ENCODE measurements at regions not wholly inside any gene's neighbourhood (a gene's known extent, or its start where the extent isn't known, plus 50 kb on each side); places are given as distances from the start of the nearest gene placed in this dataset.
A peak's percentile ranks its signal among the peaks of the same experiment; 100 is the strongest.
"Not testable (repeated sequence)": the region's sequence is repeated elsewhere in the genome, so short reads cannot be mapped to it uniquely, and the experiment has no call there.

DNA sequence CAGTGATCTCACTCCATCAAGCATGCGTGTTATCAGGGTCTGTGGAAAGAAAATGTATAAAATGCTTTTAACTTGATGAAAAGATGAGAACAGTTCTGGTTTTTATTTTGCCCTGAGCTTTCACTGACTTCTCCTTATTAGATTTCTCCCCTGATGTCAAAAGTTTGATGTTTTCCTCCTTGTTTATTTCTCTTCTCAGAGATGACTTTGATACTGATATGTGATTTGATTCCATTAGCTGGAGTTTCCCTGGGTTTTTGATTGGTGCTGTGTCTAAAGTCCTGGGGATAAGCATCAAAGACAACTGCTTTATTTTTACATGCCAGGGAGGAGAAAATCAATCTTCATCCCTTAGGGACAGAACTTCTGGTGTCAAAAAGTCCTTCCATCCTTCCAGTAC is 510.0 kb downstream of the KCTD16 start:
- no peak for DNase-seq (ENCODE audit: low read depth)

DNA sequence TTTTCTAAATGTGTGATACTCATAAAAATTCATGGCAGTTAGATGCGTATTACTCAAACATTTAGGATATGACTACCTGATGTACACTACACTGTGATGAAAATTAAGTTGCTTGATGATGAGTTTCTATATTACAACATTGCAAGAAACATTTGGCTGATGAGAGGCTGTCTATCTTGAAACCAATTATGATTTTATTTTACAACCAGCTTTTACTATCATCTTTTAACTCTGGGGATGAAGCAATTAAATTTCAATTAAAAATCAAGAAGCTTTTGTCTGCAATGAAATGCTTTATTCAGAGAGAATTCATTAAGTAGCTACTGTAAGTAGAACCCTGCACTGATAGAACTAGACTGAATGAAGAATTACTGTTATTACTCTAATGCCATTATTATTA is 500.4 kb downstream of the KCTD16 start:
- no peak for DNase-seq (ENCODE audit: low read depth)

DNA sequence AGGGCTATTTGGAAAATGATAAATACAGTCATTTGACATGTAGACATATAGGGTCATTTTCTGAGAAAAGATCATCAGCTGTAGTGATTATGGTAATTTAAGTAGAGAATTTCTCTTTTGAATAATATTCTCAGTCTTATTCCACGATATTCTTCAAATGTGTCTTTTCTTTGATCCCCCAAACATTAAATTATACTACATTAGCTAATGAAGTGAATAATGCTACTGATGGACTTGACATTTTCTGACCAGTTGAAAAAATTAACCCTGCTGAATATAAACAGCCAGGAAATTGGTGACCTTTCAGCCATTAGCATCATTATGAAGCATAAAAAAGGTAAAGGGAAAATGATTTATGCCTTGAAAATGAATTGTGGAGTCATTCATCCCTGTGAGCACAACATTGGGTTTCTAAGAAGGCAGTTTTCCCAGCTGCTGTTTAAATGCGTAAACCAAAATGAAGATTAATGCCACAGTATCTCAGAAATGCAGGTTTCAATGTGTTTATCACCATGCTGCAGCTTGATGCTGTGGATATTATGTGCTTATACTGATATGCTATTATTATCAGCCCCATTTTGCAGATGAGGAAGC is 489.1 kb downstream of the KCTD16 start:
- DNase-seq (ENCODE audit: low read depth) = no peak

DNA sequence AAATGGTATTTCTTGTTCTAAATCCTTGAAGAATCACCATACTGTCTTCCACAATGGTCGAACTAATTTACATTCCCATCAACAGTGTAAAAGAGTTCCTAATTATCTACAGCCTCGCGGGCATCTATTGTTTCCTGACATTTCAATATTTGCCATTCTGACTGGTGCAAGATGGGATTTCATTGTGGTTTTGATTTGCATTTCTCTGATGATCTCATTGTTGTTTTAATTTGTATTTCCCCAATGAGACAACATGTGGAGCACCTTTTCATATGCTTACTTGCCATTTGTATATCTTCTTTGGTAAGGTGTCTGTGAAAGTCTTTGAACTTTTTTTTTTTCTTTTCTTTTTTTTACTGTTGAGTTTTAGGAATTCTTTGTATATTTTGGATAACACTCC is 473.6 kb downstream of the KCTD16 start:
- no peak for DNase-seq (ENCODE audit: low read depth)

DNA sequence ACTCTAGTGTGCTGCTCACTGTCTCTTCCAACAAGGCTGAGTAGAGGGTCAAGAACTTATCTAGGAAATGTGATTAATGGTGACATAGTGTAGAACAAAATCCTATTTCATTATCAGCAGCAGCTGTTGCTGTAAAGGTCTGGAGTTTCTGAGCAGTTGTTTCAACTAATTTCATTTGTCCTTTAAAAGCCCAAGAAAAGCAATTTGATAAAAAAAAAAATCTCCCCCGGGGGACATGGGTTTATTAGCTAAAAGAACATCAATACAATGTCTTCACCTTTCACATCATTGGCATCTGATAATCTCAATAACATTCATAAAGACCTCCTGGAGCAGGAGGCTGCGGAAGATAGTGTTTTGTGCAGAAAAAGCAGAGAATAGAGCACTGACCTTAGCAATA is 468.1 kb downstream of the KCTD16 start:
- DNase-seq (ENCODE audit: low read depth) = no peak

DNA sequence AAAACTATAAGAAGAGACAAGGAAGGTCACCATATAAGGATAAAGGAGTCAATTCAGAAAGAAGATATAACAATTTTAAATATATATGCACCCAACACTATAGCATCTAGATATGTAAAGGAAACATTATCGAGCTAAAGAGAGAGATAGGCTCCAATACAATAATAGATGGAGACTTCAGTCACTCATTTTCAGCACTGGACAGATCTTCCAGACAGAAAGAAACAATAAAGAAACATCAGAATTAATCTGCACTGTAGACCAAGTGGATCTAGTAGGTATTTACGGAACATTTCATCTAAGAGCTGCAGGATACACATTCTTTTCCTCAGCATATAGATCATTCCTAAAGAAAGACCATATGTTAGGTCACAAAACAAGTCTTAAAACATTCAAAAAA is 463.5 kb downstream of the KCTD16 start:
- no peak for DNase-seq (ENCODE audit: low read depth)

DNA sequence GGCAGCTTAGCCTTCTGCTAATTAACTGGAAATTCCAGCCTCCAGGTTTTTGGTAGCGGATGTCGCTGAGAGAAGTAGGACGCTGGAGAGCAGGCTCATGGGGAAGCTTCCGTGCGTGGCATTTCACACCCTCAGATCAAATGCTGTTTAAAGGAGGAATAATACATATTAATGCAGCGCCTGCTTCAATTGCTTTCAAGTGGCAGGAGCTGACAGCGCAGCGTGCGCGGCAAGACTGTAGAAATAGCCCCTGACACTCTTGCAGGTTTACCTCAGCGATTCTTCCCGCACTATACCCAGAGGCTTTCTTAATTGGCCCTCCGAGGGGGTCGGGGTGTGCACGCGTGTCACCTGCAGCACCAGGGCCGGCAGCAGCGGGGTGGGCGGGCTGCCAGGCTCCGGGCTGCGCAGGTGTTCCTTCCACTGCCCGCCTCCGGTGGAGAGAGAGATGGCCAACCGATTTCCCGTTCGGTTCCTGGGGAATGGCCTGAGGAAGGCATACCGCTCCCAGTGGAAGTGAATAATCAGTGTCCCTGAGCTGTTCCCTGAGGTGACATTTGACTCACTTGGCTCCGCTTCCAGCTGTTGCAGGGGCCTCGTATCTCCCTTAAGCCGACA is 427.9 kb downstream of the KCTD16 start:
- DNase-seq (ENCODE audit: low read depth) = no peak

DNA sequence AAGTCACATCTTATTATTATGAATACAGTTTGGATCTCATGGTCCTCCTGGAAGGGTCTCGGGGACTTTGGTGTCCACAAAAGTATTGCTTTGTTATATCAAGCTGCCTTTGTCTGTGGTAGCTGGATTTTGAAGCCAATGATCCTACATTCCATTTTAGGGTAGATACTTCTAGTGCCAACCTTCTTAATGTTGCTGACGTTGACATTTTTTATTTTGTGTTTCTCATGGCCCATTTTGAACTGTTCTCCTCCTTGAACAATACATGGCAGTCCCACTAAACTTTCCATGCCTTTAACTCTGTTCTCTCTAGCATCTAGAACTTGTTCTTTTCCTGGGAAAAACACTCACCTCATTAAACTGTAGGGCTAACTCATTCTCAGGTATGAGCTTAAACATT is 425.8 kb downstream of the KCTD16 start:
- no peak for DNase-seq (ENCODE audit: low read depth)

DNA sequence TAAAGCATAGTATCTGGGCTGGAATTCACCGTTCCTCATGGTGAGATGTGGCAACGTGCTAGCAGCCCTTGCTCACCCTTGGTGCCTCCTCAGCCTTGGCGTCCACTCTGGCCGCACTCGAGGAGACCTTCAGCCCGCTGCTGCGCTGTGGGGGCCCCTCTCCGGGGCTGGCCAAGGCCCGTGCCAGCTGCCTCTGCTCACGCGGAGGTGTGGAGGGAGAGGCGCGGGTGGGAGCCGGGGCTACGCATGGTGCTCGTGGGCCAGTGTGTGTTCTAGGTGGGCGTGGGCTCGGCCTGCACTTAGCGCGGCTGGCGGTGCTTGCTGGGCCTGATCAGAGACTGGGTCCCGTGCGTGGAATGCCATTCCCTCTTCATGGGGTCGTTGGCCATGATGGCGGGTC is 424.2 kb downstream of the KCTD16 start:
- no peak for DNase-seq (ENCODE audit: low read depth)

DNA sequence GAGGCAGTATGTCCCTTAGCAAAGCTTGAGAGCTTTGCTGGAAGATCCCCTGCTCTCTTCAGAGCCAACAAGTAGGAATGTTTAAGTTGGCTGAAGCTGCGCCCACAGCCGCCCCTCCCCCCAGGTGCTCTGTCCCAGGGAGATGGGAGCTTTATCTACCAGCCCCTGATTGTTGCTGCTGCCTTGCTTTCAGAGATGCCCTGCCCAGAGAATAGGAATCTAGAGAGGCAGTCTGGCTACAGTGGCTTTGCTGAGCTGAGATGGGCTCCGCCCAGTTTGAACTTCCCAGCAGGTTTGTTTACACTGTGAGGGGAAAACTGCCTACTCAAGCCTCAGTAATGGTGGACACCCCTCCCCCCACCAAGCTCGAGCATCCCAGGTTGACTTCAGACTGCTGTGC is 423.6 kb downstream of the KCTD16 start:
- DNase-seq (ENCODE audit: low read depth) = not testable (repeated sequence)

DNA sequence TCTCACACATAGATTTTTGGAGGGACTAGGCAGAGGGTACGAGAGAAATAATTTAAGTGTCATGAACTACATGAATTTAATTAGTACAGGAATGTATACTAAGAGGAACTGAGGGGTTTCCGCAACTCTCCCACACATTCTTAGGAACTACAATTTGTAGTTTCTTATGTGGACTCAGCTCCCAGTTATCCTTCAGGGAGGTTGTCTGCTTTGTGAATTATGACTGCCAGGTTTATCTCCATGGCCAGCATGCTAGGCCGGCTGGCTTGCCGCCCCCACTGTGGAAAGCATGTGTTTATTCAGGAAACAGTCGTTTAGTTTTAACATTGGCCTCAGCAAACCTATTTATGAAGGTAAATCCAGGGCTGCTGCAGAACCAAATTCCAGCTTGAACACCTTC is 415.0 kb downstream of the KCTD16 start:
- no peak for DNase-seq (ENCODE audit: low read depth)

DNA sequence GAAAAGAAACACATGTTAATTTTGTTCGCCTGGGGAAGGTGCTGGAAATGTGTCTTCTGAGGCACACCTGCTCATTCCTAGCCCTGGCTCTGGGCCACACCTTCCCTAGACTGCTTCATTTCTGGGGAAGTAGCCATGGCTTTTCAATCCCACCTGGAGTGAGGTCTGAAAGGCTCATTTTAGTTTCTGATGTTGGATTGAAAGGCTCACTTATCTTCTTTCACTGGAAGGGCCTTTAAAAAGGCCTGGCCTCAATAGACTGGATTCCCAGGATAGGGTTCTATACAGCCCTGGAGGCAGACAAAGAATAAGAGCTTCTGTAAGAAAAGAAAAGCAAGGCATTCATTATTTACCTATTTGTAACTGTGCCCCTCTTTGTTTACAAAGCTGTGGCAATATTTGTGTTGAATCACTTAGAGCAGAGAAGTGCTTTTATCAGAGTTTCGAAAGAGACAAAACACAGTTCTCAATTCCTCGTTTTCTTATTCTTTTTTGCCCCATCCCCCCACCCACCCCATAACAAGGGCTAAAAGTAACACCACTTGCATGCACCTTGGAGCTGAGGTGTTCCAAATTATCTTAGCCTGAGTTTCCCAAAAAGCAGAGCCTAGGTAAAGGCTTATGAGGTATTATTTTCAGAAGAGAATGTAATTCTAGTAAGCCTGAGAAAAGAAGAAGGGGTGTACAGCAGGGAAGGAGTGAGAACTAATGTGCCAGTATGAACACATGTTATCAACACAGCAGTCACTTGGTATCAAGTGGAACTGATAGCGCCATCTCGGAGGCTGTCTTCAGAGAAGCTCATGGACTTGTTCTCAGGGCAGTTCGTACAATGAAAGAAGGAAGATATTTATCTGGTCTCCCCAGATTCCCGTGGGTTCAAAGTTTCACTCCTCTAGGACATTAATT is 413.1 kb downstream of the KCTD16 start:
- DNase-seq (ENCODE audit: low read depth) = no peak

DNA sequence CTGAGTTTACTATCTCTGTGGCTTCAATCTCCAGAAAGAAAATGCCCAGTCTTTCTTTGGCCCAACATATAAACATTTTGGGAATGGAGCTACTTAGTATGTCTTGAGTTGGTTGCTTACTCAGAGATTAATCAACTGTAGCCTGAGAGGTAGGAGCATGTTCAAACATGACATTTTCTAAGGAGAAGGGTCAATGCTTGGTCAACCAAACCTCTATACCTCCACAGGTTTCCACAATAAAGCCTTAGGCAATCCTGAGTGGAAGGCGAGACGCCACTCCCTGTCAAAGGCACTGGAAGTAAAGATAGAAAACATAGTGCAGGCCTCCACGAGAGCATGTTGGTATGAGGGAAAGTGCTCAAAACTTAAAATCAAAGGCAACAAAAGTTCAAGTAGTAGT is 411.4 kb downstream of the KCTD16 start:
- DNase-seq (ENCODE audit: low read depth) = no peak

DNA sequence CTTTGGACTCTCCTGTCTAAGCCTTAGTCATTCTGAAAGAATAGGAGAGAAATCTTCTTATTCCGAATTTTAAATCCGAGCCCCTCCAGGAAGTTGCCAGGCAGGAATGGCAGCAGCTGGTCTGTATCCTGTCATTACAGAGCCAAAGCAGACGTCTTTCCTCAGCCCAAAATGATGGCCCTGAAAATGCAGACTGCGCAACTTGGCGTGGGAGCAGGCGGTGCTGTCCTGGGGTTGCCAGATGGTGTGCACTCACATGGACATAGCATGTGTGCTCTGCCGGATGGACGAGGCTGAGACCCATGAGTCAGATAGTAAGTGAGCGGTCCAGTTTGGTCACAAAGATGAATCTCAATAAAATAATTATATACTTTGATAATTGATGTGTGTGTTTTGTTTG is 410.4 kb downstream of the KCTD16 start:
- no peak for DNase-seq (ENCODE audit: low read depth)

DNA sequence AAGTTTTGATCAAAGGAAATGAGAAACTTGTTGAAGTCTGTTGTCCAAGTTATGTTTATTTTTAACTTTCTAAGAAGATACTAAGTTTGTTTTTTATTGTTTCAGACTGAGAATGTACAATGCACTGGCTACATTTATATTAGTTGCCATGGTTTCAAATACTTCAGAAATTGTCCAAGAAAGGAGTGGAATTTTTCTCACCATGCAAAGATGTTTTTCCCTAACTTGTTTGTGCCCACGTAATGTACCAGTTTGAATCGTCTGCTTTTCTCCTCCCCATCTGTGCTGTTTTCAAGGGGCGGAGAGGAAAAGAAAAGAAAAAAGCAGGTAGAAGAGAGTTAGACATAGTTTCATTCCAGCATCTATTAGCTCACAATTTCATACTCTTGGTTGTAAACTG is 407.0 kb downstream of the KCTD16 start:
- DNase-seq (ENCODE audit: low read depth) = no peak

DNA sequence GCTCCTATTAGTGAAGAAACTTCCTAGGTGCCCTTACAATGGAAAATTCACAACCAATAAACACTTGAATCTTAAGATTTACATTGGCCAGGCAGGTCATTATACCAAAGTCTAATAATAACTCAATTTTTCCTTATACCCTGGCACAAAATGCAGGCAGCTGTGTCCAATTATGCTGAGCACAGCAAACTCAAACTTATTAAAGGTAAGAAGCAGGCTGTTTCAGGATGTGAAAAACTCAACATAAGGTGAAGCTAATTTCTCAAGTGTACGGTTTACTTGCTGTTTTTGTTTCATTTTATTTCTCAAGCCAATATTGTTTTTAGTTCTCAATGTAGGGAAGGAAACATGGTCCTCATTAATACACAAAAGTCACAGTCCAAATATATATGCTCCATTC is 405.1 kb downstream of the KCTD16 start:
- no peak for DNase-seq (ENCODE audit: low read depth)

DNA sequence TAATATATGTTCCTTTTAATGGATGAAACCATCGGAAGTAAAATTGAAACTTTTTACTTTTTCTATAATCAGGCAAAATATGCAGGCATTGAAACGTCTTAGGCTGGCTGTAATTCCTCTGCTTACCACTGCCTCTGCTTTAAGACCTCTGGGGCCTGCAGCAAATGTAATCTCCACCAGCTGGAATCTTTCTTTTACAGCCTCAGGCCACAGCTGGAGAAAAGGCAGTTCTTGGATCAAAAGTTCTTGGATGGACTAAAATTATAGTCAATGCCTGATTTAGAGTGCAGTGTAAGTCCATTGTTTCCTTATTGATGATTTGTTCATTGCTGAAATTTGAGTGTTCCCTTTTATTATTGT is 396.7 kb downstream of the KCTD16 start:
- no peak for DNase-seq (ENCODE audit: low read depth)

DNA sequence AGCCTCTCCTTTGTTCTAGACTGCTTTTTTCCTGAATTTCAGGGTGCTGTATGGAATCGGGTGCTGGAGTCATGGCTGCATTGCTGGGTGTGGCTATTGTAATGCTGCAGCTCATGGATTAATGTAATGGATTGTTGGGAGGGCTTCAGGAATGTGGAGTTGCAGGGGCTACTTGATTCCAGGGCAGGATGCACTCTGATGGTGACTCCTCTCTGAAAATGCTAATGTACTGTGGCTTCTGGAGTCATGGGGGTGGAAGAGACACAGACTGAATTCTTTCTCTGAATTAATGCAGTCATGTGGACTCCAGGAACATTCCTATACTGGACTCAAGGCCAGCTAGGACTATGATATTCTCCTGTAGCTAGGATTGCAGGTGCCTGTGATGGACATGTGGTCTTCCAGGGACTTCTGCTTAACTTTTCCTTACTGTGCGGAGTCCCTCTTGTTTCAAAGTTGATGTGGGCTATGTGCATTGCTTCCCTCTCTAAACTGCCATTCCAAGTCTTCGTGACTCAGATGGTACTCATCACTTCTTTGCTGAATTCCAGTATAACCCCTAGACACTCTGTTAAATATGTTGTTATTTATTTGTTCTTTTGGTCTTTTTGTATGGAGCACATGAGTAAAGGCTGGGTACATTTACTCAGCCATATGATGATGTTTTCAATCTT is 396.2 kb downstream of the KCTD16 start:
- DNase-seq (ENCODE audit: low read depth) = no peak

DNA sequence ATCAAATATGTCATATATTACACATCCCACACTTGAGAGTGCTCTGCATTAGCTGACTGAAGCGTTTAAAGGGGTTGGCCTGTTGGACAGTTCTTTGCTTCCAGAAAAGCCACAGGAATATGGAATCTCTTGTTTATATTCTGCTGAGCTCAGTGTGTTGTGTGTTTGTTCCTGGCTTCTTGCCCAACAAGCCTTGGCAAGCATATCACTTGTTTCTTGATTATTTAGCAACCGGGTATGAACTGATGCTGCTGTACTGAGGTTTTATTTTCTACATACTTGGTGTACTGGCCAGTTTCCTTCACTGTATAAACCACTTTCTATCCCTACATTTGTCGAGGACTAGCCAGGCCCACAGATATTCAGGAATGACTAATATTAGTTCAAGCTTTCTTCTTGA is 378.9 kb downstream of the KCTD16 start:
- DNase-seq (ENCODE audit: low read depth) = peak; percentile 60

DNA sequence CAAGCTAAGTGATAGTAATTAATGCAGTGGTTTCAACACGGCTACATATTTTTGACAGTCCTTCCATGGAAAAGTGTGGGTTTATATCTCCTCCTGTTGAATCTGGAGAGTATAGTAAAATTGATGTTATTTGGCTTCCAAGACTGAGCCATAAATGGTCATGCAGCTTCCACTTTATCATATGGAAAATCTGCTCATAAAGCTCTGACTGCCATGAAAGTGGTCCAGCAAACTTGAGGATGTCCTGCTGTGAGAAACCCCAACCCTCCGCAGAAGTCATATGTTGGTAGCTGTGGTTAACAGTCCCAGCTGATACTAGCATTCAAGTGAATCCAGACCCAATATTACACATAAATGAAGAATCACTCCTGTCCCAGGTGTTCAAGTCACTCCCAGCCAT is 378.3 kb downstream of the KCTD16 start:
- DNase-seq (ENCODE audit: low read depth) = no peak

DNA sequence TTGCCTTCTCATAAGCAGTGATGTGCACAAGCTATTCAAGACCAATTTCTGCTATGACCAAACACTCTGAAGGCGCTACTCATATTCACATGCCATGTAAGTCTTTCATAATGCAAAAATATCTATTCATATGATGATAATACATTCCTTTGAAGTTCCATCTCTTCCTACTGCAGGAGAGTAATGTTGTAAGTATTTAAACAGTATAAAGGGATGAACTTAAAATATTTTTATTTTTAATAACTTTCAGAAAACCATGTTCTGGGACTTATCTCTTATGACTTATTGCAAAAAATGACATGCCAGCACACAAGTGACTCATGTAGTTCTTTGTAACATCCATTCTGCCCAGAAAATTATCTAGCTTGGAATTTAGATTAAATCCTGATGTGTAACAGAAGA is 376.4 kb downstream of the KCTD16 start:
- DNase-seq (ENCODE audit: low read depth) = no peak

DNA sequence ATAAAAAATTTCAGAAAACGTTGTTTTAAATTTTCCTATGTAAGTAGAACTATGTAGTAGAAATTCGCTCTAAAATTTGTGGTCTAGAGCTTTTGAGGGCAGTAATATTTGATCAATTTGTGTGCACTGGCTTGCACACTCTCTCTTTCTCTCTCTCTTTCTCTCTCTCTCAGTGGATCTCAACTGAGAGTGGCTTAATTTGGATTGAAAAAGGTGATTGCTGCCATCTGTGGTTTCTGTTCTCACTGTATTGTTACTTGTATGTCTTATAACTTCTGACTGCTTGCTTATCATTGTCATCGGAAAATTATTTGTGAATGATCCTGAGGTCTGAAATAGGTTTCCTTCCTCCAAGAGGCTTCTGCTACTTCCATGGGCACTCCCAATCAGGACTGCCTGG is 368.2 kb downstream of the KCTD16 start:
- DNase-seq (ENCODE audit: low read depth) = no peak
